ENCODE measurements at regions not wholly inside any gene's neighbourhood (a gene's known extent, or its start where the extent isn't known, plus 50 kb on each side); places are given as distances from the start of the nearest gene placed in this dataset.

GRCh38 chr4:175330652-175331051 is 412.5 kb downstream of the ADAM29 start:
- Histone ChIP-seq H2AFZ (no peak overlapping the region; the same call in 1 of the 2 replicates), H3K27ac (ENCODE audit: low read depth) (no peak overlapping the region), H3K79me2 (replicated peaks; ENCODE audit: insufficient read depth) (no peaks in the 10 kb centered on the region), H3F3A (replicated peaks; ENCODE audit: low read depth) (no peaks in the 10 kb centered on the region), H3K36me3 (ENCODE audit: insufficient read depth) (no peaks in the 10 kb centered on the region), H4K20me1 (replicated peaks; ENCODE audit: insufficient read depth) (no peaks in the 10 kb centered on the region), H3K4me2 (no peak overlapping the region), H3K4me3 (no peak overlapping the region), H3K27me3 (ENCODE audit: insufficient read depth) (no peaks in the 10 kb centered on the region), H3K9me2 (ENCODE audit: insufficient read depth) (no peaks in the 10 kb centered on the region), H3K4me1 (ENCODE audit: insufficient read depth) (no peaks in the 10 kb centered on the region)
- Mint-ChIP-seq H3K27ac (no peak overlapping the region), H3K9me3 (no peaks in the 10 kb centered on the region), H3K4me1 (peaks cover 6% of the 10 kb centered on the region; the same call in 2 of the 3 replicates), H3K4me3 (no peak overlapping the region), H3K27me3 (ENCODE audit: insufficient read depth, low read depth, poor library complexity) (no peaks in the 10 kb centered on the region), H3K36me3 (ENCODE audit: low read depth) (no peaks in the 10 kb centered on the region)
- ATAC-seq, result no peak
- no peak for DNase-seq (ENCODE audit: low spot score)
- no peak for TF ChIP-seq POLR2AphosphoS5 (IDR thresholded peaks at IDR 0.05; ENCODE audit: low read depth)
- no peak for TF ChIP-seq EZH2phosphoT487 (IDR thresholded peaks at IDR 0.05; ENCODE audit: unreplicated experiment)
- no peak for TF ChIP-seq CTCF (conservative IDR thresholded peaks at IDR 0.05; ENCODE audit: low read depth in 2 of 2)
- TF ChIP-seq ETS1 (IDR thresholded peaks at IDR 0.05), result no peak
- TF ChIP-seq CREB1 (CRISPR knock-in tag; IDR thresholded peaks at IDR 0.05; ENCODE audit: low read depth), result no peak
- no peak for TF ChIP-seq EZH2 (IDR thresholded peaks at IDR 0.05; ENCODE audit: low read depth, unreplicated experiment)
- TF ChIP-seq JUNB (IDR thresholded peaks at IDR 0.05; ENCODE audit: unreplicated experiment), result no peak
- TF ChIP-seq ZNF331 (CRISPR knock-in tag; IDR thresholded peaks at IDR 0.05; ENCODE audit: low read depth), result no peak
- TF ChIP-seq ZNF114 (CRISPR knock-in tag; IDR thresholded peaks at IDR 0.05), result no peak
- TF ChIP-seq NANOG (IDR thresholded peaks at IDR 0.05; ENCODE audit: borderline replicate concordance), result no peak
- TF ChIP-seq REST (IDR thresholded peaks at IDR 0.05; ENCODE audit: unreplicated experiment), result no peak

Measured in GM23338 (cell line).